Liver (tissue), 8 donors: ENCODE measurements at regions not wholly inside any gene's neighbourhood (a gene's known extent, or its start where the extent isn't known, plus 50 kb on each side); places are given as distances from the start of the nearest gene placed in this dataset.

Experiments used
- DNase-seq: peaks from one replicate; pipeline ENCODE4 v3.0.0-alpha.2; 2017; ENCODE audit warnings: low spot score
- H3K27ac ChIP-seq, 2 donors: one replicate each; pipeline ENCODE4 v1.7.0; 2013; ENCODE audit warnings: inconsistent platforms in 2 of 2, low read length in 2 of 2, control low read depth in 1 of 2, low read depth in 1 of 2, mild to moderate bottlenecking in 1 of 2
- H3K27me3 ChIP-seq, 4 donors: one replicate each; pipeline versions ENCODE4 v1.6.1 to v1.7.0; 2013; ENCODE audit warnings: low read length in 3 of 4, inconsistent platforms in 1 of 4, mild to moderate bottlenecking in 1 of 4, moderate library complexity in 1 of 4; ENCODE audit not compliant: control insufficient read depth in 4 of 4, insufficient read depth in 4 of 4
- H3K36me3 ChIP-seq, 4 donors: one replicate each; pipeline versions ENCODE4 v1.6.1 to v1.7.0; 2013; ENCODE audit warnings: low read length in 3 of 4, mild to moderate bottlenecking in 3 of 4, low read depth in 1 of 4, moderate library complexity in 1 of 4; ENCODE audit not compliant: control insufficient read depth in 4 of 4, insufficient read depth in 3 of 4
- H3K4me1 ChIP-seq, 4 donors: one replicate each; pipeline versions ENCODE4 v1.6.1 to v1.7.0; 2013; ENCODE audit warnings: low read length in 3 of 4, mild to moderate bottlenecking in 3 of 4, moderate library complexity in 1 of 4; ENCODE audit not compliant: control insufficient read depth in 4 of 4, insufficient read depth in 4 of 4
- H3K4me3 ChIP-seq, 3 donors: one replicate each; pipeline versions ENCODE4 v1.6.1 to v1.7.0; 2013; ENCODE audit warnings: low read length in 3 of 3, control low read depth in 1 of 3, low read depth in 1 of 3, mild to moderate bottlenecking in 1 of 3
- H3K9ac ChIP-seq, 2 donors: one replicate each; pipeline ENCODE4 v1.7.0; 2013; ENCODE audit warnings: low read length in 2 of 2, mild to moderate bottlenecking in 2 of 2, moderate library complexity in 2 of 2, control low read depth in 1 of 2, low read depth in 1 of 2
- H3K9me3 ChIP-seq, 4 donors: one replicate each; pipeline versions ENCODE4 v1.6.1 to v1.7.0; 2013; ENCODE audit warnings: low read length in 3 of 4; ENCODE audit not compliant: control insufficient read depth in 4 of 4
- ATF3 ChIP-seq: IDR thresholded peaks from 2 replicates; pipeline ENCODE4 v1.6.1; 2016; ENCODE audit warnings: antibody characterized with exemption
- FOXA2 ChIP-seq: IDR thresholded peaks from 2 replicates; pipeline ENCODE4 v1.6.1; 2016; ENCODE audit warnings: antibody characterized with exemption
- GABPA ChIP-seq, 2 donors: IDR thresholded peaks in 1 of 2; conservative IDR thresholded peaks in 1 of 2; 2 replicates each; pipeline ENCODE4 v1.6.1; 2016; ENCODE audit warnings: antibody characterized with exemption in 2 of 2, mild to moderate bottlenecking in 1 of 2, moderate library complexity in 1 of 2
- HNF4A ChIP-seq, 2 donors: conservative IDR thresholded peaks; 2 replicates each; pipeline ENCODE4 v1.6.1; 2016; ENCODE audit warnings: antibody characterized with exemption in 2 of 2, mild to moderate bottlenecking in 2 of 2
- HNF4G ChIP-seq: IDR thresholded peaks from 2 replicates; pipeline ENCODE4 v1.6.1; 2016; ENCODE audit warnings: antibody characterized with exemption
- JUND ChIP-seq, 2 donors: IDR thresholded peaks; 2 replicates each; pipeline ENCODE4 v1.6.1; 2016; ENCODE audit warnings: antibody characterized with exemption in 2 of 2
- RAD21 ChIP-seq, 2 donors: IDR thresholded peaks; 2 replicates each; pipeline ENCODE4 v1.6.1; 2016; ENCODE audit warnings: antibody characterized with exemption in 2 of 2, mild to moderate bottlenecking in 2 of 2
- RXRA ChIP-seq, 2 donors: IDR thresholded peaks; 2 replicates each; pipeline ENCODE4 v1.6.1; 2017 to 2018; ENCODE audit warnings: antibody characterized with exemption in 2 of 2, mild to moderate bottlenecking in 1 of 2
- TAF1 ChIP-seq: conservative IDR thresholded peaks from 2 replicates; pipeline ENCODE4 v1.6.1; 2016; ENCODE audit warnings: antibody characterized with exemption, mild to moderate bottlenecking
- YY1 ChIP-seq: IDR thresholded peaks from 2 replicates; pipeline ENCODE4 v1.6.1; 2016; ENCODE audit warnings: antibody characterized with exemption, mild to moderate bottlenecking
- ZBTB33 ChIP-seq: IDR thresholded peaks from 2 replicates; pipeline ENCODE4 v1.6.1; 2016; ENCODE audit warnings: antibody characterized with exemption
- WGBS: extraction: QIAGEN DNeasy Blood & Tissue Kit; methylation state at CpG from one replicate; pipeline ENCODE4 v1.1.7; 2013; 5-methylcytosine and 5-hydroxymethylcytosine counted together
- TF ChIP-seq, protein P1 (sequence below): IDR thresholded peaks from 2 replicates; pipeline ENCODE4 v1.6.1; 2016; ENCODE audit warnings: antibody characterized with exemption, mild to moderate bottlenecking
- TF ChIP-seq, protein P2 (sequence below): fragments of 150-350 bp; IDR thresholded peaks from 2 replicates; pipeline ENCODE4 v1.5.1; 2017; ENCODE audit warnings: improper control_type of control experiment, low read depth, low read length; ENCODE audit not compliant: missing input control
- TF ChIP-seq, protein P3 (sequence below): IDR thresholded peaks from 2 replicates; pipeline ENCODE4 v1.6.1; 2016; ENCODE audit warnings: antibody characterized with exemption
- donor health status: healthy.
- donor health status: healthy.
- donor health status: healthy.
- donor health status: healthy.
- donor health status: healthy.

DNA sequence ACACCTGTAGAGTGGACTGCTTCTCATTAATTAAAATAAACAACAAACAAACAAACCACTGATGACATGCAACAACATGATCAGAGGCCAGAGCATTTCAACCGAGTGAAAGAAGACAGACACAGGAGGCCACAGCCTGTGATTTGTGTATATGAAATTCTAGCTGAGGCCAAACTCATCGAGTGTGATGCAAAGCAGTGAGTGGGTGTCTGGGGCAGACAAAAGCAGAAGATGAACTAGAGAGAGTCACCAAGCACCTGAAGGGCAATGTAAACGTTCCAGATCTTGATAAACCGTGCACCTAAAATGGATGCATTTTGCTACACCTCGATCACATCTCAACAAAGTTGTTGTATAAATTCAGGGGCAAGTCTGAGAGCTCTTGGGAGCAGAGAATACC lies 108.4 kb downstream of the KLF6 start:
- Histone ChIP-seq H3K27me3 (no peaks in the 10 kb centered on the region), H3K9me3 (no peaks in the 10 kb centered on the region), H3K4me3 (no peak overlapping the region), H3K27ac (no peak overlapping the region), H3K36me3 (no peaks in the 10 kb centered on the region), H3K4me1 (no peaks in the 10 kb centered on the region), H3K9ac (no peak overlapping the region)
- 66% methylated on average over 5 of the region's 5 CpGs for WGBS
- DNase-seq = no peak
- TF ChIP-seq YY1 (no peak), RXRA (IDR thresholded peaks at IDR 0.05) (no peak), ATF3 (no peak), ZBTB33 (no peak)

DNA sequence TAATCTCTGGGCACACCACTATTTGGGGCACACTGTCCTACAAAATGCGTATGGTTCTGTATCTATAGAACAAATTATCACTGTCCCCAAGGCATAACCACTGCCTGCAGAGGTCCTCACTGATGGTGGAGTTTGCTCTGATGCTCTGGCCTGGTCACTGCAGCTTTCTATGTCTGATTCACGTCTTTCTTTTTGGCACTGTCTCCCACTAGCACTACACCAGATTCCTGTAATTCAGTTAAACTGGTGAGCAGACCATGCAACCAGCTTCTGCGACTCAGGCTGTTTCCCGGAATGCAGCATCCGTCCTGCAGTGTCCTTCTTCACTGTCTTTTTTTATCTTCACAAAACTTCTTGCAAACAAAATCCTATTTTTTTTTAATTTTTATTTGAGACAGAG lies 112.8 kb downstream of the KLF6 start:
- no peak overlapping the region for H3K27ac ChIP-seq
- DNase-seq = no peak
- peaks cover 0 to 7% (median 2%) of the 10 kb centered on the region in 4 donors for H3K4me1 ChIP-seq
- no peaks in the 10 kb centered on the region for H3K36me3 ChIP-seq
- H3K27me3 ChIP-seq = no peaks in the 10 kb centered on the region
- WGBS = 82% methylated on average over 5 of the region's 5 CpGs
- no peak overlapping the region for H3K9ac ChIP-seq
- TF ChIP-seq FOXA2 = no peak
- TF ChIP-seq, protein P1, sequence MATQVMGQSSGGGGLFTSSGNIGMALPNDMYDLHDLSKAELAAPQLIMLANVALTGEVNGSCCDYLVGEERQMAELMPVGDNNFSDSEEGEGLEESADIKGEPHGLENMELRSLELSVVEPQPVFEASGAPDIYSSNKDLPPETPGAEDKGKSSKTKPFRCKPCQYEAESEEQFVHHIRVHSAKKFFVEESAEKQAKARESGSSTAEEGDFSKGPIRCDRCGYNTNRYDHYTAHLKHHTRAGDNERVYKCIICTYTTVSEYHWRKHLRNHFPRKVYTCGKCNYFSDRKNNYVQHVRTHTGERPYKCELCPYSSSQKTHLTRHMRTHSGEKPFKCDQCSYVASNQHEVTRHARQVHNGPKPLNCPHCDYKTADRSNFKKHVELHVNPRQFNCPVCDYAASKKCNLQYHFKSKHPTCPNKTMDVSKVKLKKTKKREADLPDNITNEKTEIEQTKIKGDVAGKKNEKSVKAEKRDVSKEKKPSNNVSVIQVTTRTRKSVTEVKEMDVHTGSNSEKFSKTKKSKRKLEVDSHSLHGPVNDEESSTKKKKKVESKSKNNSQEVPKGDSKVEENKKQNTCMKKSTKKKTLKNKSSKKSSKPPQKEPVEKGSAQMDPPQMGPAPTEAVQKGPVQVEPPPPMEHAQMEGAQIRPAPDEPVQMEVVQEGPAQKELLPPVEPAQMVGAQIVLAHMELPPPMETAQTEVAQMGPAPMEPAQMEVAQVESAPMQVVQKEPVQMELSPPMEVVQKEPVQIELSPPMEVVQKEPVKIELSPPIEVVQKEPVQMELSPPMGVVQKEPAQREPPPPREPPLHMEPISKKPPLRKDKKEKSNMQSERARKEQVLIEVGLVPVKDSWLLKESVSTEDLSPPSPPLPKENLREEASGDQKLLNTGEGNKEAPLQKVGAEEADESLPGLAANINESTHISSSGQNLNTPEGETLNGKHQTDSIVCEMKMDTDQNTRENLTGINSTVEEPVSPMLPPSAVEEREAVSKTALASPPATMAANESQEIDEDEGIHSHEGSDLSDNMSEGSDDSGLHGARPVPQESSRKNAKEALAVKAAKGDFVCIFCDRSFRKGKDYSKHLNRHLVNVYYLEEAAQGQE = no peak
- no peak for TF ChIP-seq GABPA (IDR thresholded peaks at IDR 0.05 in 1 of 2, conservative IDR thresholded peaks at IDR 0.05 in 1 of 2)
- TF ChIP-seq TAF1 = no peak
- no peak for TF ChIP-seq HNF4G
- no peak for TF ChIP-seq ZBTB33
- TF ChIP-seq YY1 = no peak
- no peak for TF ChIP-seq HNF4A (conservative IDR thresholded peaks at IDR 0.05)
- TF ChIP-seq JUND (IDR thresholded peaks at IDR 0.05) = no peak
- TF ChIP-seq RXRA (IDR thresholded peaks at IDR 0.05) = no peak
- TF ChIP-seq, protein P2, sequence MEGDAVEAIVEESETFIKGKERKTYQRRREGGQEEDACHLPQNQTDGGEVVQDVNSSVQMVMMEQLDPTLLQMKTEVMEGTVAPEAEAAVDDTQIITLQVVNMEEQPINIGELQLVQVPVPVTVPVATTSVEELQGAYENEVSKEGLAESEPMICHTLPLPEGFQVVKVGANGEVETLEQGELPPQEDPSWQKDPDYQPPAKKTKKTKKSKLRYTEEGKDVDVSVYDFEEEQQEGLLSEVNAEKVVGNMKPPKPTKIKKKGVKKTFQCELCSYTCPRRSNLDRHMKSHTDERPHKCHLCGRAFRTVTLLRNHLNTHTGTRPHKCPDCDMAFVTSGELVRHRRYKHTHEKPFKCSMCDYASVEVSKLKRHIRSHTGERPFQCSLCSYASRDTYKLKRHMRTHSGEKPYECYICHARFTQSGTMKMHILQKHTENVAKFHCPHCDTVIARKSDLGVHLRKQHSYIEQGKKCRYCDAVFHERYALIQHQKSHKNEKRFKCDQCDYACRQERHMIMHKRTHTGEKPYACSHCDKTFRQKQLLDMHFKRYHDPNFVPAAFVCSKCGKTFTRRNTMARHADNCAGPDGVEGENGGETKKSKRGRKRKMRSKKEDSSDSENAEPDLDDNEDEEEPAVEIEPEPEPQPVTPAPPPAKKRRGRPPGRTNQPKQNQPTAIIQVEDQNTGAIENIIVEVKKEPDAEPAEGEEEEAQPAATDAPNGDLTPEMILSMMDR = no peak
- no peak for TF ChIP-seq RAD21 (IDR thresholded peaks at IDR 0.05)
- TF ChIP-seq, protein P3, sequence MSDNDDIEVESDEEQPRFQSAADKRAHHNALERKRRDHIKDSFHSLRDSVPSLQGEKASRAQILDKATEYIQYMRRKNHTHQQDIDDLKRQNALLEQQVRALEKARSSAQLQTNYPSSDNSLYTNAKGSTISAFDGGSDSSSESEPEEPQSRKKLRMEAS = no peak
- no peak overlapping the region for H3K4me3 ChIP-seq
- no peaks in the 10 kb centered on the region for H3K9me3 ChIP-seq
